ENCODE measurements at regions not wholly inside any gene's neighbourhood (a gene's known extent, or its start where the extent isn't known, plus 50 kb on each side); places are given as distances from the start of the nearest gene placed in this dataset.

DNA sequence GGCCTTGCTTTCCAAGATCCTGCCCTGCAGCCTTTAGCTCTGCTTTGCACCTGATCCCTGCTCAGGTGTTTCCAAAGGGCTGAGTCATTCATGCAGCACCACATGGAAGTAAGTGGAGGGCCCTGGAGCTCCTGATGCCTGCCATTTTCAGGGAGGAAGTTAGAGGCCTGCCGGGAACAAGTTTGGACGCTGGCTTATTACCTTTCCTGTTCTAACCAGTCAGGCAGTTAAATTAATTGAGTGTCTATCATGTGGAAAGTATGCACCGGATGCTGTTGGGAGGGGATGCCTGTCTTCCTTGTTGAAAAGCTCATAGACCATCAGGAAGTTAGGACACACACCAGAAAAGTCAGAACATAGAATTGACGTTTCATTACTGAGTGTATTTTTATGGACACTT, 73.7 kb upstream of the PLET1 start:
- H3K27me3 ChIP-seq, result no peaks in the 10 kb centered on the region
- TF ChIP-seq EP300 (IDR thresholded peaks at IDR 0.05) (no peak), POLR2A (IDR thresholded peaks at IDR 0.05) (no peak), POLR2AphosphoS5 (IDR thresholded peaks at IDR 0.05) (no peak)
- TF ChIP-seq, protein P1, sequence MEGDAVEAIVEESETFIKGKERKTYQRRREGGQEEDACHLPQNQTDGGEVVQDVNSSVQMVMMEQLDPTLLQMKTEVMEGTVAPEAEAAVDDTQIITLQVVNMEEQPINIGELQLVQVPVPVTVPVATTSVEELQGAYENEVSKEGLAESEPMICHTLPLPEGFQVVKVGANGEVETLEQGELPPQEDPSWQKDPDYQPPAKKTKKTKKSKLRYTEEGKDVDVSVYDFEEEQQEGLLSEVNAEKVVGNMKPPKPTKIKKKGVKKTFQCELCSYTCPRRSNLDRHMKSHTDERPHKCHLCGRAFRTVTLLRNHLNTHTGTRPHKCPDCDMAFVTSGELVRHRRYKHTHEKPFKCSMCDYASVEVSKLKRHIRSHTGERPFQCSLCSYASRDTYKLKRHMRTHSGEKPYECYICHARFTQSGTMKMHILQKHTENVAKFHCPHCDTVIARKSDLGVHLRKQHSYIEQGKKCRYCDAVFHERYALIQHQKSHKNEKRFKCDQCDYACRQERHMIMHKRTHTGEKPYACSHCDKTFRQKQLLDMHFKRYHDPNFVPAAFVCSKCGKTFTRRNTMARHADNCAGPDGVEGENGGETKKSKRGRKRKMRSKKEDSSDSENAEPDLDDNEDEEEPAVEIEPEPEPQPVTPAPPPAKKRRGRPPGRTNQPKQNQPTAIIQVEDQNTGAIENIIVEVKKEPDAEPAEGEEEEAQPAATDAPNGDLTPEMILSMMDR (IDR thresholded peaks at IDR 0.05), result no peak
- 61 to 74% methylated on average over 2 to 3 of the region's 4 CpGs for WGBS, 2 donors (ENCODE audit: low coverage in 1 of 2)
- H3K4me3 ChIP-seq, result no peak overlapping the region
- ATAC-seq, result no peak
- no peaks in the 10 kb centered on the region for H3K9me3 ChIP-seq
- no peak overlapping the region for H3K27ac ChIP-seq
- H3K36me3 ChIP-seq, result no peaks in the 10 kb centered on the region
- H3K4me1 ChIP-seq, result no peaks in the 10 kb centered on the region

GRCh38 chr11:112336356-112336886, 75.8 kb upstream of the PLET1 start:
- Histone ChIP-seq H3K36me3 (no peaks in the 10 kb centered on the region), H3K27ac (no peak overlapping the region), H3K9me3 (no peaks in the 10 kb centered on the region), H3K4me3 (no peak overlapping the region), H3K27me3 (no peaks in the 10 kb centered on the region), H3K4me1 (no peaks in the 10 kb centered on the region)
- ATAC-seq, result no peak
- whole genome bisulfite sequencing, 2 donors (ENCODE audit: low coverage in 1 of 2), result 55 to 75% methylated on average over 2 to 5 of the region's 5 CpGs
- TF ChIP-seq EP300 (IDR thresholded peaks at IDR 0.05) (no peak), POLR2A (IDR thresholded peaks at IDR 0.05) (no peak), POLR2AphosphoS5 (IDR thresholded peaks at IDR 0.05) (no peak)
- TF ChIP-seq, protein P1 (IDR thresholded peaks at IDR 0.05), result no peak

- Histone ChIP-seq H3K4me3 (no peak overlapping the region), H3K27me3 (no peaks in the 10 kb centered on the region), H3K9me3 (no peaks in the 10 kb centered on the region), H3K36me3 (no peaks in the 10 kb centered on the region), H3K27ac (no peak overlapping the region), H3K4me1 (peaks cover 0 to 17% (median 3%) of the 10 kb centered on the region in 3 donors)
- no peak for ATAC-seq
- WGBS, 2 donors (ENCODE audit: low coverage in 1 of 2), result 69 to 94% methylated on average over 2 of the region's 2 CpGs
- no peak for TF ChIP-seq POLR2AphosphoS5 (IDR thresholded peaks at IDR 0.05)
- TF ChIP-seq, protein P1 (IDR thresholded peaks at IDR 0.05), result no peak
- no peak for TF ChIP-seq POLR2A (IDR thresholded peaks at IDR 0.05)
Measured at GRCh38 chr11:112339566-112339965, 78.9 kb upstream of the PLET1 start.

GRCh38 chr11:112343368-112344039, 82.8 kb upstream of the PLET1 start:
- 62 to 71% methylated on average over 3 to 6 of the region's 6 CpGs for WGBS, 2 donors (ENCODE audit: low coverage in 1 of 2)
- Histone ChIP-seq H3K27me3 (no peaks in the 10 kb centered on the region), H3K4me1 (peaks cover 0 to 17% (median 3%) of the 10 kb centered on the region in 3 donors), H3K36me3 (no peaks in the 10 kb centered on the region), H3K27ac (no peak overlapping the region), H3K9me3 (no peaks in the 10 kb centered on the region), H3K4me3 (no peak overlapping the region)
- no peak for ATAC-seq
- TF ChIP-seq EP300 (IDR thresholded peaks at IDR 0.05) (no peak), POLR2AphosphoS5 (IDR thresholded peaks at IDR 0.05) (no peak), POLR2A (IDR thresholded peaks at IDR 0.05) (no peak)
- TF ChIP-seq, protein P1 (IDR thresholded peaks at IDR 0.05), result no peak

DNA sequence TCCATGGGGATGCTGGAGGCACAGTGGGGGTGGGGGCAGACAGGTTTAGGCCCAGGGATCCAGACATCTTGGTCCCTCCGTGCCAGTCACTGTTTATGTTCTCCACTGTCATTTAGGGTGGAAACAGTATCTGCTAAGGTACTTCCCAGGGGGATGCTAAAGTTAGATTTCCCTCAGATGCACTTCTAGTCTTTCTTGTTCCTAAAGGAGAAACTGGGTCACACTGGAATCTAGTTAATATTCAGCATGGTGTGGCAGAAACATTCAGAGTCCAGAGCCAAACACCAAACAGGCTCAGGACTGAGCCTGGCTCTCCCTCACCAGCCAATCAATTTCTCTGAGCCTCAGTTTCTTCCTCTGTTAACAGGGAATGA, 83.4 kb upstream of the PLET1 start:
- no peak for ATAC-seq
- Histone ChIP-seq H3K27me3 (no peaks in the 10 kb centered on the region), H3K27ac (no peak overlapping the region), H3K4me3 (no peak overlapping the region), H3K9me3 (no peaks in the 10 kb centered on the region), H3K4me1 (peaks cover 0 to 17% (median 3%) of the 10 kb centered on the region in 3 donors), H3K36me3 (no peaks in the 10 kb centered on the region)
- TF ChIP-seq POLR2A (IDR thresholded peaks at IDR 0.05) (no peak), POLR2AphosphoS5 (IDR thresholded peaks at IDR 0.05) (no peak), EP300 (IDR thresholded peaks at IDR 0.05) (no peak)
- TF ChIP-seq, protein P1 (IDR thresholded peaks at IDR 0.05), result no peak
- 60 to 71% methylated on average over 1 of the region's 1 CpG for WGBS, 2 donors (ENCODE audit: low coverage in 1 of 2)
